ENCODE measurements at regions not wholly inside any gene's neighbourhood (a gene's known extent, or its start where the extent isn't known, plus 50 kb on each side); places are given as distances from the start of the nearest gene placed in this dataset.

- TF ChIP-seq CTCF (IDR thresholded peaks at IDR 0.05), result no peak
- no peak for TF ChIP-seq EZH2 (IDR thresholded peaks at IDR 0.05; ENCODE audit: borderline replicate concordance, insufficient read depth, low read depth, low read length, poor library complexity, severe bottlenecking)
Observed at GRCh38 chr11:16494918-16495691, 138.8 kb upstream of the SOX6 start.
